ENCODE measurements at regions not wholly inside any gene's neighbourhood (a gene's known extent, or its start where the extent isn't known, plus 50 kb on each side); places are given as distances from the start of the nearest gene placed in this dataset.

GRCh38 chr17:13939222-13939621 lies 130.1 kb upstream of the COX10 start:
- TF ChIP-seq CTCF (IDR thresholded peaks at IDR 0.05; ENCODE audit: insufficient read depth, low read depth, low read length) (no peak), EZH2 (IDR thresholded peaks at IDR 0.05; ENCODE audit: insufficient read depth, low read length) (no peak)
